GM12864 (cell line): ENCODE measurements at regions not wholly inside any gene's neighbourhood (a gene's known extent, or its start where the extent isn't known, plus 50 kb on each side); places are given as distances from the start of the nearest gene placed in this dataset.

Experiments
- DNase-seq: peaks from one replicate; pipeline ENCODE4 v3.0.0-alpha.2; 2011; ENCODE audit warnings: low read depth
- H3K4me3 ChIP-seq: 2 replicates; pipeline ENCODE4 v1.5.1; 2011; ENCODE audit warnings: mild to moderate bottlenecking, low read depth, low read length, control low read depth
- TF ChIP-seq, protein P1 (sequence below): IDR thresholded peaks from 2 replicates; pipeline ENCODE4 v1.5.1; 2011; ENCODE audit warnings: low read depth, mild to moderate bottlenecking, moderate library complexity, low read length, control low read depth, inconsistent platforms; ENCODE audit errors: missing control alignments

DNA sequence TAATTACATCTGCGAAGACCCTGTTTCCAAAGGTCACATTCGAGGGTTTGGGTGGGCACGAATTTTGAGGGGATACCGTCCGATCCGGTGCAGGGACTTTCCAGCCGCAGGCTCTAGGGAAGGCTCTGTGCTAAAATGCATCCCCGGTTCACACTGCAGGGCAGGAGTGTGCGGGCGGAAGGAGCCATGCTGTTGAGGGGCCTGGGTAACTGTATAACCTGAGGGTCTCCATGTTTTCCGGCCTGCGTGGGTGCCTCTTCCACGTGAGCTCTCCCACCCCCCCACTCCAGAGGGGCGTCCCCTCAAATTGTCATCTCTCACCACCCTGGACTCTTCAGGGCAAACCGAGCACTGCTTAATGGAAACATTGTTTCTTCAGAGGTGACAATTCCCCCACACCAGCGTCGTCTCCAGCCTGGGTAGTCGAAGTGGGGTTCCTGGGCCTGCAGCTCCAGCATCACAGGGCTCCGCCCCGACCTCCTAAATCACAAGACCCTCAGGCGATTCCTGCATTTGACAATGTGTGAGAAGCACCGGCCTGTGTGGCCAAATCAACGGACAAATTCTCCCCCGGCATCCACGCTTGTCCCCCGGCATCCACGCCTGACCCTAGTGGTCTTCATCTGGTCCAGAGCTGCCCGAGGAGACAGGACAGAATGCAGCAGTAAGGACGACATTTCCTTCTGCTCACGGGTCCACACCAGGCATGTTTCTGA is 51.2 kb downstream of the FOXL3 start:
- TF ChIP-seq, protein P1, sequence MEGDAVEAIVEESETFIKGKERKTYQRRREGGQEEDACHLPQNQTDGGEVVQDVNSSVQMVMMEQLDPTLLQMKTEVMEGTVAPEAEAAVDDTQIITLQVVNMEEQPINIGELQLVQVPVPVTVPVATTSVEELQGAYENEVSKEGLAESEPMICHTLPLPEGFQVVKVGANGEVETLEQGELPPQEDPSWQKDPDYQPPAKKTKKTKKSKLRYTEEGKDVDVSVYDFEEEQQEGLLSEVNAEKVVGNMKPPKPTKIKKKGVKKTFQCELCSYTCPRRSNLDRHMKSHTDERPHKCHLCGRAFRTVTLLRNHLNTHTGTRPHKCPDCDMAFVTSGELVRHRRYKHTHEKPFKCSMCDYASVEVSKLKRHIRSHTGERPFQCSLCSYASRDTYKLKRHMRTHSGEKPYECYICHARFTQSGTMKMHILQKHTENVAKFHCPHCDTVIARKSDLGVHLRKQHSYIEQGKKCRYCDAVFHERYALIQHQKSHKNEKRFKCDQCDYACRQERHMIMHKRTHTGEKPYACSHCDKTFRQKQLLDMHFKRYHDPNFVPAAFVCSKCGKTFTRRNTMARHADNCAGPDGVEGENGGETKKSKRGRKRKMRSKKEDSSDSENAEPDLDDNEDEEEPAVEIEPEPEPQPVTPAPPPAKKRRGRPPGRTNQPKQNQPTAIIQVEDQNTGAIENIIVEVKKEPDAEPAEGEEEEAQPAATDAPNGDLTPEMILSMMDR = no peak
- DNase-seq = no peak
- no peak overlapping the region for H3K4me3 ChIP-seq

DNA sequence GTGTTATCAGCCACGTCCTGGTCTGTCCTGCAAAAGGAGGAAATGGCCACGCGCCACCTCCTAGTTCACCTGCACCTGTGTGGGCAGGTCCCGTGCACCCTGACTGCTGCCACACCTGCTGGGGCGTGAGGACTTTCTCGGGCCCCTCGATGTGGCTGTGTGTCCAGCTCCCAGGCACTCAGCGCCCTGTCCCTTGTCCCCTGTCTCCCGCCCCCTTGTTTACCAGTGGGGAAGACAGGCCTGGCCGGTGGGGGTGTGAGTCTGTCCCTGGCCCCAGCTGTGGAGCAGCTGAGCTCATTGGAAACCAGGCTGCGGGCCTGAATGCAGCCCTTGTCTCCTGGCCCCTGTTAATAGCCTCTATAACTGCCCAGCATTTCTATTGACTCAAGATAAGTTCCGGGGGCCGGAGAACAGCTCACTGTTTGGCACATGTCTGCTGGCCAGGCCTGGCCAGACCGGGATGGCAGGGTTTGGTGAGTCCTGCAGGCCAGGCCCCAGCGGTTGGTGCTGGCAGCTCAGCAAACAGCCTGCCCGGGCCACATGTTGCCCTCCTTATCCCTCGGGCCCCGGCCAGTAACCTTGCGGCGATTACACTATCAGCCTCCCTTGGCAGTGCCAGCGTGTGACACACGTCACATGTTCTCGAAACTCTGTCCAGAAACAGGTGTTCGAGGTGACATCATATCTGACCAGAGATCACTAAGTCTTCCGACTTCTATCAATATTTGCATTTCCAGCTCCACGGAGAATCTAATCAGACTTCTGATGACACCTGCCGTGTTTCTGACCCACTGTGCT is 52.1 kb downstream of the FOXL3 start:
- H3K4me3 ChIP-seq = no peak overlapping the region
- DNase-seq = no peak
- TF ChIP-seq, protein P1 = no peak

- H3K4me3 ChIP-seq = no peak overlapping the region
- no peak for DNase-seq
- TF ChIP-seq, protein P1 = no peak
Measured at GRCh38 chr7:342681-343216, 52.8 kb downstream of the FOXL3 start.

DNA sequence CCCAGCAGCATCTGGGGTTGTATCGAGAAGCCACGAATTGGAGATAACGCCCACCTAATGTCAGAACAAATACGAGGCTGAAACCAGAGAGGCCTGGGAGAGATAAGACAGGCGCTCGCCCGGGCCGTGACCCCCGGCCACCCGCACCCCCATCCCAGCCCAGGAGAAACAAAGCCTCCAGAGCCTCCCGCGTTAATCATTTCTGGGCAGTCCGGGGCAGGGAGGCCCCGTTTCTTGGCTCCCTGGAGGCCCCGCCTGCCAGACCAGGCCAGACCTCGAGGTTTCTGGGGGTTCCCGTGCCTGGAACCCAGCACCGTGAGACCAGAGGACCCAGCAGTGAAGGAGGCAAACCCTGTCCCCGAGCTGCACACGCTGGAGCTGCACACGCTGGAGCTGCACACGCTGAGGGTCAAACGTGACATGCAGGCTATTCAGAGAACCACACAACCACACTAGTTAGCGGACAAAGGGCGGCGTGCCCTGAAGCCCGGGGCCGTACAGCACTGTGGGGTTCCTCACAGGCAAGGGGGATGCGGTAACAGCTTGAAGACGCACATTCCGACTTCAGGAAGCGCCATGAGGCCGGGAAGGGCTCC is 53.4 kb downstream of the FOXL3 start:
- TF ChIP-seq, protein P1 = no peak
- H3K4me3 ChIP-seq = no peak overlapping the region
- DNase-seq = no peak

DNA sequence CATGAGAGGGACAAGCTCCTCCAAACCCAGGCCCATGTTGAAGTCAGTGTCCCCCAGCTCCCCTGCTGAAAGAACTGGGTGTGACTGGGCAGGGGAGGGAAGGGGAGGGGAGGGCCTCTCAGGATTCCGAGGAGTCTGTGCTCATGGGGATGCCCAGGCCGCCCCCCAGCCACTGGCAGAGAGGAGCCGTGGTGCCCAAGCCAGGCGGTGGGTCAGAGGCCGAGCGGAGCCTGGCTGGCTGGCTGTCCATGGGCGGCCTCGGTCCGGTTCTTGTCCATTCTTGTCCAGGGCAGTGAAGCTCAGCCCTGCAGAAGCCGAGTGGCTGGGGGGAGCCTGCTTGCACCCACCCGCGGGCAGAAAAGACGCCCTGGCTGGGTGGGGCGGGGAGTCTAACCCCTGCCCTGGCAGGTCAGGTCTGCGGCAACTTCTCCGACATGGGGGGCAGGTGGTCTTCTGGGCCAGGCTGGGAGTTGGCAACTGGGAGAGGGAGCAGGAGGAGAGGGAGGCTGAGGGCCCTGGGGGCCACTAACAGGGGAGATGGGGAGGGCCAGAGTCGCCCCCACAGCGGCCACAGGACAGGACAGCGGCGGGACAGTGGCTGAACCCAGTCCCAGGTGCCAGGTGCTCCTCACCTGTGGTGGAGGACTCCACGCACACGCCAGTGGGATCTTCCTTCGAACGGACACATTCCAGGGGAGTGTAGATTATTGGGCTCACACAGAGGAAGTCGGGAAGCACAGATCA is 54.1 kb downstream of the FOXL3 start:
- H3K4me3 ChIP-seq = no peak overlapping the region
- TF ChIP-seq, protein P1 = no peak
- no peak for DNase-seq

DNA sequence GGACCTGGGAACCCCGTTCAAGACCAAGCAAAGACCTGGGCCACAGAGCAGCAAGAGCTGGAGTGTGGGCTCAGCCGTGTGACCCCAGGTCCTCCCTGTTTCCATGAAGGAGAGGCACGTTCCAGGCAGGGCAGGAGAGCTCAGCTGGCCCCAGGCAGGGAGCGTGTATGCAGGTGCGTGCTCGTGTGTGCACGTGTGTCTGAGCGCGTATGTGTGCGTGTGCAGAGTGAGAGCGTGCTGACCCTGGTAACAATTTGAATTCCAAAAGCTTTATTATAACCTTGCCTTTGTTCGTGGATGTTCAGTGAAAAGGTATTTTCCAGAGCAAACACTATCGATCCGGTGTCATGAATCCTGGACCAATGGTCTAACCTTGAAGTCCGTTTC is 54.6 kb downstream of the FOXL3 start:
- no peak for DNase-seq
- H3K4me3 ChIP-seq = no peak overlapping the region
- TF ChIP-seq, protein P1 = no peak
